Upper lobe of right lung (tissue), 1 donor: ENCODE measurements at regions not wholly inside any gene's neighbourhood (a gene's known extent, or its start where the extent isn't known, plus 50 kb on each side); places are given as distances from the start of the nearest gene placed in this dataset.

Experiments used
- ATAC-seq: fragments of 200-7000 bp; cut with Tn5 transposase; one replicate; pipeline ENCODE4 v1.9.1; 2020; ENCODE audit warnings: mild to moderate bottlenecking, moderate library complexity
- DNase-seq: peaks from one replicate; pipeline ENCODE4 v3.0.0-alpha.2; 2020
- H3K27ac ChIP-seq: fragments of 200-600 bp; one replicate; pipeline ENCODE4 v1.8.0; 2022
- H3K27me3 ChIP-seq: fragments of 200-600 bp; one replicate; pipeline ENCODE4 v1.8.0; 2022; ENCODE audit warnings: mild to moderate bottlenecking
- H3K36me3 ChIP-seq: fragments of 200-600 bp; one replicate; pipeline ENCODE4 v1.8.0; 2022
- H3K4me1 ChIP-seq: fragments of 200-600 bp; one replicate; pipeline ENCODE4 v1.8.0; 2022
- H3K4me3 ChIP-seq: fragments of 200-600 bp; one replicate; pipeline ENCODE4 v1.8.0; 2022; ENCODE audit warnings: mild to moderate bottlenecking
- H3K9me3 ChIP-seq: fragments of 200-600 bp; one replicate; pipeline ENCODE4 v1.8.0; 2022
- CTCF ChIP-seq: fragments of 200-600 bp; IDR thresholded peaks from one replicate; pipeline ENCODE4 v1.8.0; 2022; ENCODE audit warnings: antibody characterized with exemption
- intact Hi-C: fragments of 100-400 bp; cut with DNase I; formaldehyde crosslinking; loops from one replicate; pipeline ENCODE4 v1.11.0; 2022
- donor health status: DM: no; HTN: yes; CAD: no; lungs with severe emphysema.

DNA sequence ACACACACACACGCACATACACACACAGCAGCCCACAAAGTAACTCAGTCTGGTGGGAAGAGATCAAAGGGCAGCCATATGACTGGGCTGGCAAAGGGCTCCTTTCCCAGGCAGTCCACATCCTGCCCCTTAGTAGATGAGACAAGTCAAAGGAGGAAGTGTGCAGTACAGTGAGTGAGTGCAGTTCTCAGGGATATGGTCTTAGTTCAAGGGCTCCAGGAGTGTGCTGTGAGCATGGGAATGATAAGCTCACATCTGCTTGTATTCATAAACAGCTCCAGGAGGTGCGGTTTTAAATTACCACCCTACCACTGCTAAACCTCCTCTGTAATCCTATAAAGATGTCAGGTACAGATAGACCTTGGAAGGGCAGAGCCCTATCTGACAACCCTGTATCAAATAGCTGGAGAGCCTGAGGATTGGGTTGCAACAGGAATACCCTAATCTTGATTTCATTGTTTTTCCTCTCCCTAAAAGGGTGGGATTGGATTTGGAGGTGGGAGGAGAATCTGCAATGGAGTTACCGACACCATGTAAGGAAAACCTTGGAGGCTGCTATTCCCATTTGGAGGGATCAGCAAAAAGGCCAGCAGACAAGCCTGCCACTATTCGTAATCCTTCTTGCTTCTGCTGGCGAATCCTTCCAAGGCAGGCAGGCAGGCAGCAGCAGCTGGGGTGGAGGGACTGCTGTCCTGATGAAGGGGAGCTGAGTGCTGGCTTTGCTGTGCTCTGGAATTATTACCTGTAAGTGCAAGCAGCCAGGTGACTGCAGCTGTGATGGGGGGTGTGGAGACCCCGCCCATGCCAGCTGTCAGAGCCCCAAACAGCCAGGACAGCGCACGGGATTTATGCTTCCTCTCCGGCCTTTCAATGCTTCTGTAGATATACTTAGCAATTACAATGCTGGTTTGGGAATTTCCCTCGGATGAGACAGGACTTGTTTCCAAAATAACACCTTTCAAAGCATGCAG is 342.7 kb downstream of the PRL start:
- H3K27me3 ChIP-seq: no peaks in the 10 kb centered on the region
- peaks cover 21% of the 10 kb centered on the region for H3K4me1 ChIP-seq
- no peaks in the 10 kb centered on the region for H3K9me3 ChIP-seq
- TF ChIP-seq CTCF: no peak
- H3K36me3 ChIP-seq: no peaks in the 10 kb centered on the region
- intact Hi-C loops: no loop called here
- no peak overlapping the region for H3K4me3 ChIP-seq
- no peak for DNase-seq
- peak; percentile 63 for ATAC-seq
- peak overlapping the region; percentile 51 for H3K27ac ChIP-seq

GRCh38 chr6:21955053-21955595 is 341.7 kb downstream of the PRL start:
- Histone ChIP-seq H3K27me3 (no peaks in the 10 kb centered on the region), H3K4me1 (peaks cover 20% of the 10 kb centered on the region), H3K27ac (peak overlapping the region; percentile 51), H3K9me3 (no peaks in the 10 kb centered on the region), H3K36me3 (no peaks in the 10 kb centered on the region), H3K4me3 (no peak overlapping the region)
- intact Hi-C loops: no loop called here
- DNase-seq: no peak
- no peak for ATAC-seq
- no peak for TF ChIP-seq CTCF

GRCh38 chr6:21955951-21956350 is 340.9 kb downstream of the PRL start:
- no peaks in the 10 kb centered on the region for H3K9me3 ChIP-seq
- H3K4me1 ChIP-seq: peaks cover 20% of the 10 kb centered on the region
- no peaks in the 10 kb centered on the region for H3K27me3 ChIP-seq
- no peak overlapping the region for H3K27ac ChIP-seq
- H3K36me3 ChIP-seq: no peaks in the 10 kb centered on the region
- intact Hi-C loops: no loop called here
- TF ChIP-seq CTCF: no peak
- DNase-seq (no peak), ATAC-seq (no peak)
- H3K4me3 ChIP-seq: no peak overlapping the region

DNA sequence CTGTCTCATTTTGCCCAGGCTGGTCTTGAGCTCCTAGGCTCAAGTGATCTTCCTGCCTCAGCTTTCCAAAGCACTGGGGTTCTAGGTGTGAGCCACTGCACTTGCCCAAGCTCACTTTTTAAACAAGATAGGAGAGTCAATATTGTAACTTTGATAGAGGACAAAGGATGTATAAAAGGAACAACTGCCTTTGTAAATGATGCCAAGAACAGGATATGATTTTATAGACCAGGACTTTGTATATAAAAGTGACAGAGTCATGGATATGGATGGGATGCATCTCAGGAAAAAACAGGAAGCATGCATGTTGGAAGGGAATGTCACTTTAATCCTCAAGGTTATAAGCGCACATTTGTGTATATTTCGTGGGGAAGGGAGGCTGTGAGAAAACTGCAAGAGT is 338.4 kb downstream of the PRL start:
- Histone ChIP-seq H3K9me3 (no peaks in the 10 kb centered on the region), H3K36me3 (no peaks in the 10 kb centered on the region), H3K27ac (no peak overlapping the region), H3K4me1 (peaks cover 15% of the 10 kb centered on the region), H3K27me3 (no peaks in the 10 kb centered on the region), H3K4me3 (no peak overlapping the region)
- DNase-seq (no peak), ATAC-seq (no peak)
- no peak for TF ChIP-seq CTCF
- intact Hi-C loops: no loop called here

GRCh38 chr6:21961226-21961625 is 335.6 kb downstream of the PRL start:
- no peak for DNase-seq
- TF ChIP-seq CTCF: no peak
- intact Hi-C loops: no loop called here

More at GRCh38 chr6:21961226-21961625, 335.6 kb downstream of the PRL start:
- Histone ChIP-seq H3K4me3 (no peak overlapping the region), H3K4me1 (peaks cover 4% of the 10 kb centered on the region), H3K27me3 (no peaks in the 10 kb centered on the region), H3K27ac (no peak overlapping the region), H3K9me3 (no peaks in the 10 kb centered on the region), H3K36me3 (no peaks in the 10 kb centered on the region)
- no peak for ATAC-seq
